H1 (cell line): ENCODE measurements at regions not wholly inside any gene's neighbourhood (a gene's known extent, or its start where the extent isn't known, plus 50 kb on each side); places are given as distances from the start of the nearest gene placed in this dataset.

ENCODE experiments used
- CTCF ChIA-PET: fragments of 300-600 bp; sonication (Branson Sonifier 250); formaldehyde crosslinking; loops from one replicate; lab custom pipeline; 2021; ENCODE audit not compliant: partially characterized antibody; lab: Charles Lee
- POLR2A ChIA-PET: fragments of 300-600 bp; sonication (Branson Sonifier 250); formaldehyde crosslinking; loops from one replicate; lab custom pipeline; 2021; ENCODE audit warnings: inconsistent platforms; ENCODE audit not compliant: partially characterized antibody; lab: Charles Lee
- DNase-seq, 2 experiments: peaks; one replicate each; pipeline versions ENCODE4 v3.0.0 to v3.0.0-alpha.2; 2010 to 2022; ENCODE audit warnings: low spot score in 2 of 2, low read depth in 1 of 2, mixed read lengths in 1 of 2
- FAIRE-seq: peaks from 2 replicates; lab custom pipeline; 2011; peaks lifted over from hg19 to GRCh38; lab: Jason Lieb, UNC
- H2AFZ ChIP-seq: 2 replicates; pipeline ENCODE4 v1.8.1; 2012; ENCODE audit warnings: low read length, inconsistent platforms
- H2AK5ac ChIP-seq: 2 replicates; pipeline ENCODE4 v1.6.1; 2013; ENCODE audit warnings: low read depth, low read length
- H2BK120ac ChIP-seq: replicated peaks from 2 replicates; pipeline ENCODE3; 2013; ENCODE audit warnings: low read depth, low read length, inconsistent platforms
- H2BK12ac ChIP-seq: 2 replicates; pipeline ENCODE4 v1.6.1; 2013; ENCODE audit warnings: low read depth, low read length
- H2BK15ac ChIP-seq: 2 replicates; pipeline ENCODE4 v1.6.1; 2013; ENCODE audit warnings: low read length
- H2BK20ac ChIP-seq: 2 replicates; pipeline ENCODE4 v1.6.1; 2013; ENCODE audit warnings: low read length
- H2BK5ac ChIP-seq: 2 replicates; pipeline ENCODE4 v1.6.1; 2013; ENCODE audit warnings: low read depth, low read length
- H3K14ac ChIP-seq: 2 replicates; pipeline ENCODE4 v1.6.1; 2013; ENCODE audit warnings: inconsistent platforms; ENCODE audit not compliant: insufficient read length
- H3K18ac ChIP-seq: 2 replicates; pipeline ENCODE4 v1.6.1; 2013; ENCODE audit warnings: low read length; ENCODE audit errors: extremely low read depth
- H3K23ac ChIP-seq: 2 replicates; pipeline ENCODE4 v1.6.1; 2013; ENCODE audit warnings: inconsistent platforms; ENCODE audit not compliant: insufficient read length
- H3K23me2 ChIP-seq: 2 replicates; pipeline ENCODE4 v1.6.1; 2013; ENCODE audit warnings: low read depth, low read length
- H3K27ac ChIP-seq: 2 replicates; pipeline ENCODE4 v1.6.1; 2011; ENCODE audit warnings: low read depth, low read length, inconsistent platforms
- H3K27me3 ChIP-seq, 4 experiments: replicated peaks in 1 of 4; 1 replicate in 1 of 4; 2 replicates in 3 of 4; pipeline versions ENCODE4 v1.6.1 to v1.8.1; 2011 to 2013; ENCODE audit warnings: low read length in 3 of 4, mild to moderate bottlenecking in 3 of 4, inconsistent platforms in 2 of 4, mixed read lengths in 2 of 4, moderate library complexity in 1 of 4; ENCODE audit not compliant: control insufficient read depth in 3 of 4, insufficient read depth in 3 of 4; ENCODE audit errors: extremely low read depth in 1 of 4
- H3K36me3 ChIP-seq, 4 experiments: 2 replicates each; pipeline versions ENCODE4 v1.6.1 to v1.8.1; 2011 to 2013; ENCODE audit warnings: mild to moderate bottlenecking in 4 of 4, low read length in 3 of 4, moderate library complexity in 2 of 4, control low read depth in 1 of 4, inconsistent platforms in 1 of 4; ENCODE audit not compliant: insufficient read depth in 4 of 4, control insufficient read depth in 2 of 4
- H3K4ac ChIP-seq: replicated peaks from 2 replicates; pipeline ENCODE3; 2013; ENCODE audit warnings: low read length, low read depth, mixed read lengths, inconsistent platforms; ENCODE audit not compliant: insufficient read length
- H3K4me1 ChIP-seq, 4 experiments: replicated peaks in 1 of 4; 1 replicate in 1 of 4; 2 replicates in 3 of 4; pipeline versions ENCODE4 v1.6.1 to v1.8.1; 2011 to 2013; ENCODE audit warnings: low read length in 3 of 4, inconsistent platforms in 2 of 4, mixed read lengths in 1 of 4; ENCODE audit not compliant: insufficient read depth in 4 of 4, control insufficient read depth in 3 of 4
- H3K4me2 ChIP-seq, 2 experiments: 2 replicates each; pipeline versions ENCODE4 v1.6.1 to v1.8.1; 2011 to 2013; ENCODE audit warnings: low read depth in 2 of 2, low read length in 2 of 2, control low read depth in 1 of 2, inconsistent platforms in 1 of 2, mild to moderate bottlenecking in 1 of 2; ENCODE audit not compliant: insufficient read depth in 1 of 2
- H3K4me3 ChIP-seq, 4 experiments: fragments of 200-600, 300-600 bp in 1 of 4; sonication (generic), shearing (Covaris generic), sonication (Bioruptor Twin) in 1 of 4; 2 replicates each; pipeline versions ENCODE4 v1.5.1 to v1.8.1; 2011 to 2016; ENCODE audit warnings: low read length in 4 of 4, low read depth in 3 of 4, control low read depth in 2 of 4, inconsistent platforms in 2 of 4, mild to moderate bottlenecking in 2 of 4, mixed read lengths in 1 of 4, moderate library complexity in 1 of 4; ENCODE audit not compliant: insufficient read depth in 2 of 4; ENCODE audit errors: extremely low read depth in 1 of 4
- H3K56ac ChIP-seq: replicated peaks from 2 replicates; pipeline ENCODE3; 2013; ENCODE audit warnings: low read depth, mild to moderate bottlenecking, mixed read lengths, low read length, inconsistent platforms; ENCODE audit not compliant: insufficient read length
- H3K79me1 ChIP-seq: 2 replicates; pipeline ENCODE4 v1.6.1; 2013; ENCODE audit warnings: low read depth, low read length, control low read depth
- H3K79me2 ChIP-seq, 2 experiments: 2 replicates each; pipeline versions ENCODE4 v1.6.1 to v1.8.1; 2012 to 2013; ENCODE audit warnings: low read length in 2 of 2, mild to moderate bottlenecking in 2 of 2, inconsistent platforms in 1 of 2; ENCODE audit not compliant: insufficient read depth in 2 of 2, control insufficient read depth in 1 of 2
- H3K9ac ChIP-seq, 4 experiments: replicated peaks in 1 of 4; 1 replicate in 1 of 4; 2 replicates in 3 of 4; pipeline versions ENCODE4 v1.6.1 to v1.8.1; 2011 to 2013; ENCODE audit warnings: low read depth in 3 of 4, low read length in 3 of 4, control low read depth in 2 of 4, mild to moderate bottlenecking in 2 of 4, moderate library complexity in 2 of 4, inconsistent platforms in 1 of 4; ENCODE audit errors: extremely low read depth in 1 of 4
- H3K9me3 ChIP-seq, 2 experiments: 2 replicates each; pipeline versions ENCODE4 v1.6.1 to v1.8.1; 2012 to 2013; ENCODE audit warnings: mild to moderate bottlenecking in 2 of 2, moderate library complexity in 2 of 2, control low read depth in 1 of 2, inconsistent platforms in 1 of 2, low read depth in 1 of 2, low read length in 1 of 2, mixed read lengths in 1 of 2; ENCODE audit not compliant: insufficient read depth in 2 of 2
- H4K20me1 ChIP-seq, 2 experiments: replicated peaks in 1 of 2; 2 replicates each; pipeline versions ENCODE3 to v1.8.1; 2011 to 2013; ENCODE audit warnings: inconsistent platforms in 2 of 2, low read length in 2 of 2, mild to moderate bottlenecking in 1 of 2; ENCODE audit not compliant: insufficient read depth in 2 of 2, control insufficient read depth in 1 of 2
- H4K5ac ChIP-seq: 2 replicates; pipeline ENCODE4 v1.6.1; 2013; ENCODE audit warnings: low read length, low read depth, mixed read lengths, inconsistent platforms; ENCODE audit not compliant: insufficient read length
- H4K8ac ChIP-seq: 2 replicates; pipeline ENCODE4 v1.8.0; 2013; ENCODE audit warnings: mild to moderate bottlenecking, moderate library complexity, low read length, inconsistent platforms; ENCODE audit not compliant: insufficient read depth; ENCODE audit errors: extremely low read depth
- H4K91ac ChIP-seq: replicated peaks from 2 replicates; pipeline ENCODE3; 2013; ENCODE audit warnings: low read length, mixed read lengths, inconsistent platforms; ENCODE audit not compliant: insufficient read length
- BACH1 ChIP-seq: IDR thresholded peaks from 2 replicates; pipeline ENCODE4 v1.6.1; 2012; ENCODE audit warnings: low read length, improper control_type of control experiment
- BRCA1 ChIP-seq: IDR thresholded peaks from 2 replicates; pipeline ENCODE4 v1.6.1; 2012; ENCODE audit warnings: low read depth, low read length, improper control_type of control experiment
- CHD2 ChIP-seq: IDR thresholded peaks from 2 replicates; pipeline ENCODE4 v1.6.1; 2012; ENCODE audit warnings: low read length, improper control_type of control experiment
- CREB1 ChIP-seq: IDR thresholded peaks from 2 replicates; pipeline ENCODE4 v1.6.1; 2012; ENCODE audit warnings: inconsistent platforms
- CTBP2 ChIP-seq: IDR thresholded peaks from 2 replicates; pipeline ENCODE4 v1.7.0; 2011; ENCODE audit warnings: borderline replicate concordance, mild to moderate bottlenecking, moderate library complexity, mixed read lengths, low read length; ENCODE audit not compliant: insufficient read depth, insufficient read length
- GABPA ChIP-seq: IDR thresholded peaks from 2 replicates; pipeline ENCODE4 v1.6.1; 2011; ENCODE audit warnings: mild to moderate bottlenecking, low read length, moderate library complexity, borderline replicate concordance; ENCODE audit not compliant: insufficient read depth
- HDAC2 ChIP-seq, 2 experiments: fragments of 300-600 bp in 1 of 2; sonication (generic) in 1 of 2; IDR thresholded peaks; 2 replicates each; pipeline ENCODE4 v1.6.1; 2011 to 2012; ENCODE audit warnings: low read depth in 2 of 2, low read length in 2 of 2, mild to moderate bottlenecking in 2 of 2, moderate library complexity in 2 of 2, borderline replicate concordance in 1 of 2, inconsistent platforms in 1 of 2
- JUN ChIP-seq: IDR thresholded peaks from 2 replicates; pipeline ENCODE4 v1.6.1; 2011; ENCODE audit warnings: low read depth, mild to moderate bottlenecking, improper control_type of control experiment, low read length
- KDM1A ChIP-seq: fragments of 200-600, 300-600 bp; sonication (generic); IDR thresholded peaks from 2 replicates; pipeline ENCODE4 v1.7.1; 2016; ENCODE audit warnings: mild to moderate bottlenecking, low read length, borderline replicate concordance
- MAFK ChIP-seq: IDR thresholded peaks from 2 replicates; pipeline ENCODE4 v1.6.1; 2012; ENCODE audit warnings: low read depth, mild to moderate bottlenecking, improper control_type of control experiment, low read length
- POLR2AphosphoS5 ChIP-seq: IDR thresholded peaks from 2 replicates; pipeline ENCODE4 v1.6.1; 2011; ENCODE audit warnings: low read depth, low read length
- RXRA ChIP-seq: IDR thresholded peaks from 2 replicates; pipeline ENCODE4 v1.6.1; 2011; ENCODE audit warnings: low read depth, mild to moderate bottlenecking, low read length, moderate library complexity; ENCODE audit not compliant: insufficient read depth
- SIX5 ChIP-seq: IDR thresholded peaks from 2 replicates; pipeline ENCODE4 v1.6.1; 2011; ENCODE audit warnings: mild to moderate bottlenecking, low read depth, low read length
- SP1 ChIP-seq: IDR thresholded peaks from 2 replicates; pipeline ENCODE4 v1.6.1; 2011; ENCODE audit warnings: low read depth, low read length
- SP2 ChIP-seq: IDR thresholded peaks from 2 replicates; pipeline ENCODE4 v1.6.1; 2012; ENCODE audit warnings: mild to moderate bottlenecking, low read length, inconsistent platforms
- SP4 ChIP-seq: IDR thresholded peaks from 2 replicates; pipeline ENCODE4 v1.6.1; 2012; ENCODE audit warnings: low read length, inconsistent platforms
- TAF1 ChIP-seq: IDR thresholded peaks from 2 replicates; pipeline ENCODE4 v1.6.1; 2011; ENCODE audit warnings: mild to moderate bottlenecking, low read depth, low read length
- YY1 ChIP-seq: IDR thresholded peaks from 2 replicates; pipeline ENCODE4 v1.6.1; 2011; ENCODE audit warnings: low read depth, mild to moderate bottlenecking, low read length
- ZNF274 ChIP-seq: IDR thresholded peaks from 2 replicates; pipeline ENCODE4 v1.7.0; 2012; ENCODE audit warnings: low read length, borderline replicate concordance; ENCODE audit errors: extremely low read depth

GRCh38 chr6:164854526-164854925 is 454.9 kb downstream of the C6orf118 start:
- Histone ChIP-seq H3K56ac (no peak overlapping the region), H3K9ac (no peak overlapping the region), H3K27ac (no peak overlapping the region), H2BK12ac (no peak overlapping the region), H3K27me3 (no peaks in the 10 kb centered on the region), H2BK20ac (no peak overlapping the region), H2BK5ac (no peak overlapping the region), H3K4ac (no peak overlapping the region), H3K79me1 (no peaks in the 10 kb centered on the region), H4K91ac (no peak overlapping the region), H4K5ac (no peak overlapping the region), H3K4me1 (no peaks in the 10 kb centered on the region), H3K4me2 (no peak overlapping the region), H4K20me1 (no peaks in the 10 kb centered on the region), H3K36me3 (no peaks in the 10 kb centered on the region), H4K8ac (no peak overlapping the region)
- ChIA-PET CTCF (no interaction called here), POLR2A (no interaction called here)
- no peak for FAIRE-seq
- TF ChIP-seq CHD2 = no peak
- no peak for TF ChIP-seq YY1
- TF ChIP-seq SP2 = no peak
- no peak for TF ChIP-seq TAF1
- no peak for TF ChIP-seq RXRA
- TF ChIP-seq BACH1 = no peak
- no peak for TF ChIP-seq CREB1
- TF ChIP-seq POLR2AphosphoS5 = no peak
- TF ChIP-seq HDAC2 (IDR thresholded peaks at IDR 0.05; ENCODE audit: borderline replicate concordance in 1 of 2, low read depth in 2 of 2, low read length in 2 of 2) = no peak
- no peak for TF ChIP-seq BRCA1
- no peak for TF ChIP-seq MAFK
- TF ChIP-seq SP1 = no peak
- TF ChIP-seq JUN = no peak
- TF ChIP-seq SIX5 = no peak
- no peak for TF ChIP-seq GABPA
- TF ChIP-seq CTBP2 = no peak
- TF ChIP-seq SP4 = no peak
- TF ChIP-seq KDM1A = no peak
- TF ChIP-seq ZNF274 = no peak
- TF ChIP-seq, all 59 proteins: peak for 0
- H3K14ac ChIP-seq = no peak overlapping the region
- no peak overlapping the region for H2AFZ ChIP-seq
- H3K23ac ChIP-seq = no peak overlapping the region
- no peak overlapping the region for H3K18ac ChIP-seq
- no peak overlapping the region for H2BK120ac ChIP-seq
- no peak overlapping the region for H2AK5ac ChIP-seq
- no peaks in the 10 kb centered on the region for H3K9me3 ChIP-seq
- no peak overlapping the region for H2BK15ac ChIP-seq
- no peak for DNase-seq
- H3K79me2 ChIP-seq = no peaks in the 10 kb centered on the region
- no peak overlapping the region for H3K4me3 ChIP-seq
- no peaks in the 10 kb centered on the region for H3K23me2 ChIP-seq
